Thyroid gland (tissue), 4 donors: ENCODE measurements at regions not wholly inside any gene's neighbourhood (a gene's known extent, or its start where the extent isn't known, plus 50 kb on each side); places are given as distances from the start of the nearest gene placed in this dataset. TPM values are rescaled to one million over a fixed set of nuclear protein-coding genes. Genes with fewer than 3 reads are reported as not detected.
A peak's percentile ranks its signal among the peaks of the same experiment; 100 is the strongest.
"Not testable (repeated sequence)": the region's sequence is repeated elsewhere in the genome, so short reads cannot be mapped to it uniquely, and the experiment has no call there.

Experiments
- DNase-seq, 2 donors: peaks; one replicate each; pipeline ENCODE4 v3.0.0-alpha.2; 2019
- H3K27ac ChIP-seq, 3 donors: fragments of 200-600 bp; sonication (generic); 1 replicate in 2 of 3; 2 replicates in 1 of 3; pipeline ENCODE4 v1.5.1; 2016 to 2019; ENCODE audit warnings: mild to moderate bottlenecking in 1 of 3, moderate library complexity in 1 of 3
- H3K27me3 ChIP-seq: fragments of 200-600 bp; sonication (generic); one replicate; pipeline ENCODE4 v1.5.1; 2019
- H3K36me3 ChIP-seq, 2 donors: fragments of 200-600 bp; sonication (generic); one replicate each; pipeline ENCODE4 v1.5.1; 2016 to 2019
- H3K4me1 ChIP-seq, 2 donors: fragments of 200-600 bp; sonication (generic); one replicate each; pipeline ENCODE4 v1.5.1; 2017 to 2019
- H3K4me3 ChIP-seq, 3 donors: fragments of 200-600 bp; sonication (generic); replicated peaks in 1 of 3; 1 replicate in 2 of 3; 2 replicates in 1 of 3; pipeline ENCODE4 v1.5.1; 2016; ENCODE audit warnings: mild to moderate bottlenecking in 1 of 3
- H3K9me3 ChIP-seq: fragments of 200-600 bp; sonication (generic); one replicate; pipeline ENCODE4 v1.5.1; 2017
- WGBS, 2 donors: methylation state at CpG; one replicate each; pipeline ENCODE4 v1.1.5; 2017; 5-methylcytosine and 5-hydroxymethylcytosine counted together
- intact Hi-C: fragments of 100-400 bp; cut with DNase I; formaldehyde crosslinking; loops from one replicate; pipeline ENCODE4 v1.15.1; 2023
- microRNA counts, 2 donors: library from miRNA; unstranded; fragments of <30 nt; microRNA quantifications; one replicate each; lab custom pipeline; 2016 to 2017
- microRNA-seq: library from miRNA; unstranded; fragments of <30 nt; microRNA quantifications from one replicate; pipeline ENCODE4, GENCODE V29; 2016
- small RNA-seq: library from RNA; depleted of rRNA; stranded (forward); fragments of <200 nt; gene quantifications from one replicate; pipeline ENCODE3, GENCODE V24; 2016

- 77 to 85% methylated on average over 9 of the region's 9 CpGs for WGBS, 2 donors
- H3K36me3 ChIP-seq, H3K4me1 ChIP-seq, H3K4me3 ChIP-seq, intact Hi-C loops, H3K9me3 ChIP-seq, H3K27ac ChIP-seq, H3K27me3 ChIP-seq: not testable (repeated sequence)
- DNase-seq, result peak in 1 of 2 donors; percentile 29
Observed at GRCh38 chr2:87695596-87696323, 52.1 kb upstream of the PLGLB2 start.

MicroRNAs encoded in the stretch of these regions (microRNA counts, 767-probe panel; counts per million panel counts)
- 0 counts per million in 2 donors for microRNA hsa-miR-4435 (lab: Ali Mortazavi, UCI)

Small RNAs in the stretch of these regions (microRNA-seq; reads per million reads assigned to microRNA genes)
- not detected for gene MIR4771-1

Small RNAs in the stretch of these regions (small RNA-seq; reads per million reads assigned to genes)
- not detected for gene MIR4771-1
